ENCODE measurements at regions not wholly inside any gene's neighbourhood (a gene's known extent, or its start where the extent isn't known, plus 50 kb on each side); places are given as distances from the start of the nearest gene placed in this dataset.

GRCh38 chr1:38578271-38578951, 281.2 kb downstream of the RRAGC start:
- TF ChIP-seq POLR2A (IDR thresholded peaks at IDR 0.05; ENCODE audit: low read depth) (no peak), CTCF (IDR thresholded peaks at IDR 0.05) (no peak)
